HEK293 (cell line): ENCODE measurements at regions not wholly inside any gene's neighbourhood (a gene's known extent, or its start where the extent isn't known, plus 50 kb on each side); places are given as distances from the start of the nearest gene placed in this dataset.

Experiments used
- CTCF ChIP-seq: fragments of 450-650 bp; formaldehyde crosslinking; IDR thresholded peaks from 2 replicates; pipeline ENCODE4 v1.5.1; 2016; ENCODE audit warnings: missing biosample characterization, missing genetic modification characterization
- ZBTB10 ChIP-seq: fragments of 450-650 bp; formaldehyde crosslinking; IDR thresholded peaks from 2 replicates; pipeline ENCODE4 v1.5.1; 2016; ENCODE audit warnings: missing biosample characterization, missing genetic modification characterization
- ZFP37 ChIP-seq: fragments of 450-650 bp; formaldehyde crosslinking; IDR thresholded peaks from 2 replicates; pipeline ENCODE4 v1.5.1; 2016; ENCODE audit warnings: missing biosample characterization, missing genetic modification characterization
- ZIC2 ChIP-seq: fragments of 450-650 bp; formaldehyde crosslinking; IDR thresholded peaks from 2 replicates; pipeline ENCODE4 v1.5.1; 2016; ENCODE audit warnings: missing biosample characterization, missing genetic modification characterization
- ZNF311 ChIP-seq: fragments of 450-650 bp; formaldehyde crosslinking; IDR thresholded peaks from 2 replicates; pipeline ENCODE4 v1.5.1; 2017; ENCODE audit warnings: missing biosample characterization, missing genetic modification characterization, borderline replicate concordance
- ZNF426 ChIP-seq: fragments of 450-650 bp; formaldehyde crosslinking; IDR thresholded peaks from 2 replicates; pipeline ENCODE4 v1.5.1; 2017; ENCODE audit warnings: missing biosample characterization, missing genetic modification characterization, mild to moderate bottlenecking, inconsistent platforms, moderate library complexity
- ZNF704 ChIP-seq: fragments of 450-650 bp; formaldehyde crosslinking; IDR thresholded peaks from 2 replicates; pipeline ENCODE4 v1.5.1; 2016; ENCODE audit warnings: missing biosample characterization, missing genetic modification characterization

- TF ChIP-seq ZBTB10 (tag by site-specific recombination) (no peak), CTCF (tag by site-specific recombination) (no peak), ZFP37 (tag by site-specific recombination) (no peak), ZNF426 (tag by site-specific recombination) (no peak), ZNF704 (tag by site-specific recombination) (no peak), ZNF311 (tag by site-specific recombination) (no peak), ZIC2 (tag by site-specific recombination) (no peak)
Observed at GRCh38 chrX:11976663-11977062, 161.6 kb upstream of the FRMPD4 start.
